ENCODE measurements at regions not wholly inside any gene's neighbourhood (a gene's known extent, or its start where the extent isn't known, plus 50 kb on each side); places are given as distances from the start of the nearest gene placed in this dataset.

- no peak for TF ChIP-seq CTCF (IDR thresholded peaks at IDR 0.05; ENCODE audit: control extremely low read depth in 1 of 3, insufficient read depth in 1 of 3, low read depth in 1 of 3, low read length in 3 of 3)
- TF ChIP-seq HDAC6 (IDR thresholded peaks at IDR 0.05; ENCODE audit: low read depth, low read length), result no peak
- TF ChIP-seq POLR2A (IDR thresholded peaks at IDR 0.05; ENCODE audit: control extremely low read depth in 1 of 2, low read depth in 2 of 2, low read length in 2 of 2), result no peak
- no peak for TF ChIP-seq ASH2L (IDR thresholded peaks at IDR 0.05; ENCODE audit: low read length)
- no peak for TF ChIP-seq SRF (IDR thresholded peaks at IDR 0.05; ENCODE audit: low read depth, low read length)
- no peak for TF ChIP-seq TEAD4 (IDR thresholded peaks at IDR 0.05; ENCODE audit: low read depth, low read length)
- no peak for TF ChIP-seq GTF2F1 (IDR thresholded peaks at IDR 0.05; ENCODE audit: borderline replicate concordance, low read depth, low read length)
- TF ChIP-seq BCL11A (IDR thresholded peaks at IDR 0.05; ENCODE audit: low read depth in 2 of 2, low read length in 2 of 2), result no peak
- no peak for TF ChIP-seq NANOG (IDR thresholded peaks at IDR 0.05; ENCODE audit: insufficient read depth, low read depth, low read length, poor library complexity, severe bottlenecking)
- TF ChIP-seq TAF1 (IDR thresholded peaks at IDR 0.05; ENCODE audit: low read depth, low read length), result no peak
- TF ChIP-seq SIN3A (conservative IDR thresholded peaks at IDR 0.05 in 1 of 2, IDR thresholded peaks at IDR 0.05 in 1 of 2; ENCODE audit: low read depth in 1 of 2, low read length in 2 of 2), result no peak
- TF ChIP-seq YY1 (IDR thresholded peaks at IDR 0.05; ENCODE audit: low read depth, low read length), result no peak
- no peak for TF ChIP-seq E2F6 (IDR thresholded peaks at IDR 0.05)
These were observed 378.2 kb upstream of the THBS1 start for GRCh38 chr15:39202641-39203040.
